Right atrium auricular region (tissue), 2 donors: ENCODE measurements at regions not wholly inside any gene's neighbourhood (a gene's known extent, or its start where the extent isn't known, plus 50 kb on each side); places are given as distances from the start of the nearest gene placed in this dataset.

ENCODE experiments used
- DNase-seq: peaks from one replicate; pipeline ENCODE4 v3.0.0-alpha.2; 2019; ENCODE audit warnings: low spot score
- H3K27ac ChIP-seq, 2 donors: fragments of 200-600 bp; sonication (generic); 1 replicate in 1 of 2; 2 replicates in 1 of 2; pipeline ENCODE4 v1.5.1; 2016 to 2019
- H3K27me3 ChIP-seq, 2 donors: fragments of 200-600 bp; sonication (generic); one replicate each; pipeline versions ENCODE4 v1.5.1 to v1.6.0; 2017 to 2019
- H3K36me3 ChIP-seq: fragments of 200-600 bp; sonication (generic); one replicate; pipeline ENCODE4 v1.5.1; 2016
- H3K4me1 ChIP-seq, 2 donors: fragments of 200-600 bp; sonication (generic); one replicate each; pipeline versions ENCODE4 v1.5.1 to v1.6.0; 2017 to 2019
- H3K4me3 ChIP-seq, 2 donors: fragments of 200-600 bp; sonication (generic); 1 replicate in 1 of 2; 2 replicates in 1 of 2; pipeline ENCODE4 v1.5.1; 2017 to 2019; ENCODE audit warnings: mild to moderate bottlenecking in 1 of 2, moderate library complexity in 1 of 2
- H3K9me3 ChIP-seq, 2 donors: fragments of 200-600 bp; sonication (generic); one replicate each; pipeline ENCODE4 v1.5.1; 2019
- TF ChIP-seq, protein P1 (sequence below), 2 donors: fragments of 200-600 bp; sonication (generic); IDR thresholded peaks; one replicate each; pipeline ENCODE4 v1.5.1; 2019; ENCODE audit warnings: antibody characterized with exemption in 2 of 2

DNA sequence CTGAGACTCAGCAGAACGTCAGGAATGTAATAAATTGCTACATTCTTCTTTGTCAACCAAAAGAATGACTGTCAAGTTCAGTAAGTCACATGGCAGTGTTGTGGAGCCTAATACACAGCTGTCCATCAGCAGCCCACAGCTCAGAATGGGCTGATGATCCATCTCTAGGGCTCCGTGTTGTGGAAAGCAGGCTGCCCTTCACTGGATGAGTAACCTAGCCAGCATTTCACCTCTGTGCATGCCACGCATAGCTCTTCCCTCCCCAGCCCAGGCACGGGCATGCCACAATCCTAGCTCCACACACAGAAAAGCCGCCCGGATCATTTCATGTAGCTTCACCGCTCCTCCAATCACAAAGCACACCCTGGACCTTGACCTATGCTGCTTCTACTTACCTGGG is 878.0 kb upstream of the TMEM132C start:
- no peaks in the 10 kb centered on the region for H3K36me3 ChIP-seq
- H3K4me1 ChIP-seq, result no peaks in the 10 kb centered on the region
- H3K27me3 ChIP-seq, result no peaks in the 10 kb centered on the region
- no peak for DNase-seq
- H3K4me3 ChIP-seq, result no peak overlapping the region
- no peak overlapping the region for H3K27ac ChIP-seq
- TF ChIP-seq, protein P1, sequence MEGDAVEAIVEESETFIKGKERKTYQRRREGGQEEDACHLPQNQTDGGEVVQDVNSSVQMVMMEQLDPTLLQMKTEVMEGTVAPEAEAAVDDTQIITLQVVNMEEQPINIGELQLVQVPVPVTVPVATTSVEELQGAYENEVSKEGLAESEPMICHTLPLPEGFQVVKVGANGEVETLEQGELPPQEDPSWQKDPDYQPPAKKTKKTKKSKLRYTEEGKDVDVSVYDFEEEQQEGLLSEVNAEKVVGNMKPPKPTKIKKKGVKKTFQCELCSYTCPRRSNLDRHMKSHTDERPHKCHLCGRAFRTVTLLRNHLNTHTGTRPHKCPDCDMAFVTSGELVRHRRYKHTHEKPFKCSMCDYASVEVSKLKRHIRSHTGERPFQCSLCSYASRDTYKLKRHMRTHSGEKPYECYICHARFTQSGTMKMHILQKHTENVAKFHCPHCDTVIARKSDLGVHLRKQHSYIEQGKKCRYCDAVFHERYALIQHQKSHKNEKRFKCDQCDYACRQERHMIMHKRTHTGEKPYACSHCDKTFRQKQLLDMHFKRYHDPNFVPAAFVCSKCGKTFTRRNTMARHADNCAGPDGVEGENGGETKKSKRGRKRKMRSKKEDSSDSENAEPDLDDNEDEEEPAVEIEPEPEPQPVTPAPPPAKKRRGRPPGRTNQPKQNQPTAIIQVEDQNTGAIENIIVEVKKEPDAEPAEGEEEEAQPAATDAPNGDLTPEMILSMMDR (IDR thresholded peaks at IDR 0.05), result no peak
- H3K9me3 ChIP-seq, result no peaks in the 10 kb centered on the region

DNA sequence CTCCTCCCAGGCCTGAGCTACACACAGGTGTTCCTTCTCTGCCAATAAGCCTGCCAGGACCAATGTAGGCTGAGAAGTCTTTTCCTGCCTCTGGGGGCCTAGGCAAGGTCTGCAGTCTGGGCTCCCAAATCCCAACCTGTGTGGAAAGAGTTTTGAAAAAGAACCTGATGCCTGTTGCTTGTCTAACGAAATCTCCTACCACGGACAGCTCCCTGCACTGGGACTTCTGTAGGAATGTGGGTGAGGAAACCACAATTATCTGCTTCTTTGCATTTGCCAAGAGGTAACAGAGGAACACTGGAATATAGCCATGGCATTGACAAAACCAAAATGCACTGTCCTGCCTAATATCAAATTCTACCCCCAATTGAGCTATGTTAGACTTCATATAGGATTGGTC is 877.0 kb upstream of the TMEM132C start:
- TF ChIP-seq, protein P1 (IDR thresholded peaks at IDR 0.05), result no peak
- Histone ChIP-seq H3K27me3 (no peaks in the 10 kb centered on the region), H3K9me3 (no peaks in the 10 kb centered on the region), H3K36me3 (no peaks in the 10 kb centered on the region), H3K4me3 (no peak overlapping the region), H3K4me1 (no peaks in the 10 kb centered on the region), H3K27ac (no peak overlapping the region)
- DNase-seq, result no peak

DNA sequence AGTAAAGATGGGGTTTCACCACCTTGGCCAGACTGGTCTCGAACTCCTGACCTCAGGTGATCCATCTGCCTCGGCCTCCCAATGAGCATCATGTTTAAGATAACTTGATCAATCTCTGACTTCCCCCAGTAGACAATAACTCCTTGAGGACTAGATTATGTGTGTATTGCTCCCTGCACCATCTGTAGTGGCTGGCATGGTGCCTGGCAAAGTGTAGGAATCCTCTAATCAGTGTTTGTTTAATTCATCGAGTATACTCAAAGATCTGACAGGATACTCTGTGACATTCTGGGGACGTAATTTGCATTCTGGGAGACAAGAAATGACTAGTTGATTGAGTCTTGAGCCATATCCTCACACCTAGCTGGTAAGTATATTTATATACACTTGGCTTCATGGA is 873.5 kb upstream of the TMEM132C start:
- no peak overlapping the region for H3K4me3 ChIP-seq
- H3K4me1 ChIP-seq, result no peaks in the 10 kb centered on the region
- no peaks in the 10 kb centered on the region for H3K9me3 ChIP-seq
- DNase-seq, result no peak
- H3K27ac ChIP-seq, result no peak overlapping the region
- H3K27me3 ChIP-seq, result no peaks in the 10 kb centered on the region
- TF ChIP-seq, protein P1 (IDR thresholded peaks at IDR 0.05), result no peak
- H3K36me3 ChIP-seq, result no peaks in the 10 kb centered on the region

DNA sequence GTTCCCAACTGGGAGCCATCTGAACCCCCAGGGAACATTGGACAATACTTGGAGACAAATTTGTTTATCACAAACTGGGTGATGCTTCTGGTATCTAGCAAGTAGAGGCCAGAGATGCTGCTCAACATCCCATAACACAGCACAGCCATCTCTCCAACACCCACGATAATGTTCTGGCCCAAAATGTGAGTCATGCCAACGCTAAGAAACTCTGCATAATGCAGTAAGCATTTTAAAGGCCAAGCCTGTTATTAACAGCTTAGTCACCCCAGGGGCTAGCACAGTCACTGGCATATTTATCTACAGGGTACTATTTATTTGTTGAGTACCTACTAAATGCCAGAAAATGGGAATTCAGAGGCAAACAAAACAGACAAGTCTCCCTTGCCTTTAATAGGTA is 873.1 kb upstream of the TMEM132C start:
- TF ChIP-seq, protein P1 (IDR thresholded peaks at IDR 0.05), result no peak

DNA sequence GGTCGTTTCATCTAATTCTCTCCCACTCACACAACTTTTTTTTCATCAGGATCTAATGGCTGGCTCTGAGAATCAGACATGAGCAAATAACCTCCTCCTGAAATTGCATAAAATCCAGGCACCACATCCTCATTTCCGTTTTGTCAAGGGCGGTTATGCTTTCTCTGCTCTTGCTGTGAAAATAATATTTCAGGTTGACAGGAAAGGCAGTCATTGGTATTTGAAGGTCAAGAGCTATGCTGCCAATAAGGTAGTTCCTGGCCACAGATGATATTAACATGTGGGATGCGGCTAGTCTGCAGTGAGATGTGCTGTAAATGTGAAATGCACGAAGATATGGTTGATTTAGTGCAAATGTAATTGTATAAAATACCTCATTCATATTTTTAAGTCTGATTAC is 870.2 kb upstream of the TMEM132C start:
- Histone ChIP-seq H3K27me3 (no peaks in the 10 kb centered on the region), H3K27ac (no peak overlapping the region), H3K36me3 (no peaks in the 10 kb centered on the region), H3K4me1 (no peaks in the 10 kb centered on the region), H3K9me3 (no peaks in the 10 kb centered on the region), H3K4me3 (no peak overlapping the region)
- DNase-seq, result no peak
- TF ChIP-seq, protein P1 (IDR thresholded peaks at IDR 0.05), result no peak

More for the DNA sequence above, 873.1 kb upstream of the TMEM132C start:
- H3K9me3 ChIP-seq, result no peaks in the 10 kb centered on the region
- no peak for DNase-seq
- no peaks in the 10 kb centered on the region for H3K4me1 ChIP-seq
- H3K27ac ChIP-seq, result no peak overlapping the region
- H3K4me3 ChIP-seq, result no peak overlapping the region
- H3K27me3 ChIP-seq, result no peaks in the 10 kb centered on the region
- no peaks in the 10 kb centered on the region for H3K36me3 ChIP-seq

DNA sequence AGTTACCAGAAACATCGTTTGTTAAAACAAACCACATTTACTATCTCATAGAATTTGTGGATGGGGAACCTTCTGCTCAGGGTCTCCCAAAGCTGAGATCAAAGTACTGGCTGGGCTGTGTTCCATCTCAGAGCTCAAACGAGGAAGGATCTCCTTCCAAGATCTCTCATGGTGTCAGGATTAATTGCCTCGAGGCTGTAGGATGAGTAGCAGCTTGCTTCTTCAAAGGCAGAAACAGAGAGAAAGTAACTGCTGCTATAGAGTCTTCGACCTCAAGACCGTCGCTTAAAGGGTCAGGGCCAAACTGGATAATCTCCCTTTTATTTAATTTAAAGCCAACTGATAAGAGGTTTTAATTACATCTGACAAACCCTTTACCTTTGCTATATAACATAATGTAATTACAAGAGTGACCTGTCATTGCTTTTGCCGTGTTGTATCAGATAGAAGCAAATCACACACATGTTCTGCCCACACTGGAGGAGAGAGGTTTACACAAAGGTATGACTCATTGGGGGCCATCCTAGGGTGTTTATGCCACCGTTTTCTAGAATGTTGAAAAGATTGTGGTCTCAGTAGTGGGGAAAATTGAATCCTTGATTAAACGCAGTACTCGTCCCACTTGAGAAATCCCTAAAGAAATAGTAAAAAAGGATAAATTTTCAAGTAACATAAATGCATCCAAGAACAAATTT is 868.8 kb upstream of the TMEM132C start:
- Histone ChIP-seq H3K27ac (no peak overlapping the region), H3K4me3 (no peak overlapping the region), H3K9me3 (no peaks in the 10 kb centered on the region), H3K4me1 (no peaks in the 10 kb centered on the region), H3K27me3 (no peaks in the 10 kb centered on the region), H3K36me3 (no peaks in the 10 kb centered on the region)
- no peak for DNase-seq
- TF ChIP-seq, protein P1 (IDR thresholded peaks at IDR 0.05), result no peak
